H1 (cell line): ENCODE measurements at regions not wholly inside any gene's neighbourhood (a gene's known extent, or its start where the extent isn't known, plus 50 kb on each side); places are given as distances from the start of the nearest gene placed in this dataset.

ENCODE experiments used
- CTCF ChIP-seq, 3 experiments: IDR thresholded peaks; 1 replicate in 2 of 3; 2 replicates in 1 of 3; pipeline versions ENCODE4 v1.5.1 to v1.6.1; 2011; ENCODE audit warnings: low read length in 3 of 3, mild to moderate bottlenecking in 3 of 3, inconsistent platforms in 2 of 3, low read depth in 1 of 3, moderate library complexity in 1 of 3; ENCODE audit not compliant: insufficient read depth in 1 of 3; ENCODE audit errors: control extremely low read depth in 1 of 3
- POLR2AphosphoS5 ChIP-seq: IDR thresholded peaks from 2 replicates; pipeline ENCODE4 v1.6.1; 2011; ENCODE audit warnings: low read depth, low read length

- TF ChIP-seq CTCF (IDR thresholded peaks at IDR 0.05; ENCODE audit: control extremely low read depth in 1 of 3, insufficient read depth in 1 of 3, low read depth in 1 of 3, low read length in 3 of 3) (no peak), POLR2AphosphoS5 (no peak)
- TF ChIP-seq, all 59 proteins: peak for 0
Observed at GRCh38 chr2:182509216-182509615, 82.4 kb upstream of the PDE1A start (continued).
